ENCODE measurements at regions not wholly inside any gene's neighbourhood (a gene's known extent, or its start where the extent isn't known, plus 50 kb on each side); places are given as distances from the start of the nearest gene placed in this dataset.

GRCh38 chr15:38069511-38070011 lies 135.1 kb downstream of the TMCO5A start:
- Histone ChIP-seq H3K36me3 (ENCODE audit: control insufficient read depth, insufficient read depth, low read length) (no peaks in the 10 kb centered on the region), H3K9me3 (ENCODE audit: control insufficient read depth, low read length) (no peaks in the 10 kb centered on the region), H3K4me3 (ENCODE audit: low read length) (no peak overlapping the region), H3K27me3 (ENCODE audit: control insufficient read depth, insufficient read depth, low read length) (no peaks in the 10 kb centered on the region), H3K9ac (ENCODE audit: low read length) (peak overlapping the region; percentile 22), H3K4me1 (ENCODE audit: control insufficient read depth, insufficient read depth, low read length) (peaks cover 60% of the 10 kb centered on the region)

GRCh38 chr15:38070778-38071177 lies 136.3 kb downstream of the TMCO5A start:
- peaks cover 60% of the 10 kb centered on the region for H3K4me1 ChIP-seq (ENCODE audit: control insufficient read depth, insufficient read depth, low read length)
- no peak overlapping the region for H3K9ac ChIP-seq (ENCODE audit: low read length)
- H3K27me3 ChIP-seq (ENCODE audit: control insufficient read depth, insufficient read depth, low read length) = no peaks in the 10 kb centered on the region
- H3K9me3 ChIP-seq (ENCODE audit: control insufficient read depth, low read length) = no peaks in the 10 kb centered on the region
- H3K36me3 ChIP-seq (ENCODE audit: control insufficient read depth, insufficient read depth, low read length) = no peaks in the 10 kb centered on the region
- H3K4me3 ChIP-seq (ENCODE audit: low read length) = no peak overlapping the region

GRCh38 chr15:38071211-38071972 lies 137.0 kb downstream of the TMCO5A start:
- H3K27me3 ChIP-seq (ENCODE audit: control insufficient read depth, insufficient read depth, low read length) = no peaks in the 10 kb centered on the region
- no peaks in the 10 kb centered on the region for H3K9me3 ChIP-seq (ENCODE audit: control insufficient read depth, low read length)
- peak overlapping the region; percentile 84 for H3K9ac ChIP-seq (ENCODE audit: low read length)
- H3K4me3 ChIP-seq (ENCODE audit: low read length) = no peak overlapping the region
- H3K36me3 ChIP-seq (ENCODE audit: control insufficient read depth, insufficient read depth, low read length) = no peaks in the 10 kb centered on the region
- peaks cover 60% of the 10 kb centered on the region for H3K4me1 ChIP-seq (ENCODE audit: control insufficient read depth, insufficient read depth, low read length)

- Histone ChIP-seq H3K27me3 (ENCODE audit: control insufficient read depth, insufficient read depth, low read length) (no peaks in the 10 kb centered on the region), H3K4me1 (ENCODE audit: control insufficient read depth, insufficient read depth, low read length) (peaks cover 60% of the 10 kb centered on the region), H3K36me3 (ENCODE audit: control insufficient read depth, insufficient read depth, low read length) (no peaks in the 10 kb centered on the region), H3K9ac (ENCODE audit: low read length) (peak overlapping the region; percentile 84), H3K9me3 (ENCODE audit: control insufficient read depth, low read length) (no peaks in the 10 kb centered on the region), H3K4me3 (ENCODE audit: low read length) (no peak overlapping the region)
Measured at GRCh38 chr15:38072007-38072347, 137.5 kb downstream of the TMCO5A start.

- H3K9ac ChIP-seq (ENCODE audit: low read length) = peak overlapping the region; percentile 84
- no peaks in the 10 kb centered on the region for H3K36me3 ChIP-seq (ENCODE audit: control insufficient read depth, insufficient read depth, low read length)
- H3K9me3 ChIP-seq (ENCODE audit: control insufficient read depth, low read length) = no peaks in the 10 kb centered on the region
- peaks cover 60% of the 10 kb centered on the region for H3K4me1 ChIP-seq (ENCODE audit: control insufficient read depth, insufficient read depth, low read length)
- peak overlapping the region; percentile 47 for H3K4me3 ChIP-seq (ENCODE audit: low read length)
- H3K27me3 ChIP-seq (ENCODE audit: control insufficient read depth, insufficient read depth, low read length) = no peaks in the 10 kb centered on the region
Measured at GRCh38 chr15:38072348-38073177, 138.1 kb downstream of the TMCO5A start.

GRCh38 chr15:38073178-38073946 lies 138.9 kb downstream of the TMCO5A start:
- H3K27me3 ChIP-seq (ENCODE audit: control insufficient read depth, insufficient read depth, low read length) = no peaks in the 10 kb centered on the region
- peak overlapping the region; percentile 84 for H3K9ac ChIP-seq (ENCODE audit: low read length)
- H3K9me3 ChIP-seq (ENCODE audit: control insufficient read depth, low read length) = no peaks in the 10 kb centered on the region
- H3K4me1 ChIP-seq (ENCODE audit: control insufficient read depth, insufficient read depth, low read length) = peaks cover 56% of the 10 kb centered on the region
- H3K4me3 ChIP-seq (ENCODE audit: low read length) = peak overlapping the region; percentile 47
- H3K36me3 ChIP-seq (ENCODE audit: control insufficient read depth, insufficient read depth, low read length) = no peaks in the 10 kb centered on the region

GRCh38 chr15:38074029-38074428 lies 139.6 kb downstream of the TMCO5A start:
- Histone ChIP-seq H3K9ac (ENCODE audit: low read length) (peak overlapping the region; percentile 84), H3K4me1 (ENCODE audit: control insufficient read depth, insufficient read depth, low read length) (peaks cover 49% of the 10 kb centered on the region), H3K9me3 (ENCODE audit: control insufficient read depth, low read length) (no peaks in the 10 kb centered on the region), H3K4me3 (ENCODE audit: low read length) (no peak overlapping the region), H3K36me3 (ENCODE audit: control insufficient read depth, insufficient read depth, low read length) (no peaks in the 10 kb centered on the region), H3K27me3 (ENCODE audit: control insufficient read depth, insufficient read depth, low read length) (no peaks in the 10 kb centered on the region)

- Histone ChIP-seq H3K9ac (ENCODE audit: low read length) (no peak overlapping the region), H3K4me1 (ENCODE audit: control insufficient read depth, insufficient read depth, low read length) (peaks cover 36% of the 10 kb centered on the region), H3K9me3 (ENCODE audit: control insufficient read depth, low read length) (no peaks in the 10 kb centered on the region), H3K4me3 (ENCODE audit: low read length) (no peak overlapping the region), H3K27me3 (ENCODE audit: control insufficient read depth, insufficient read depth, low read length) (no peaks in the 10 kb centered on the region), H3K36me3 (ENCODE audit: control insufficient read depth, insufficient read depth, low read length) (no peaks in the 10 kb centered on the region)
Measured at GRCh38 chr15:38075466-38075865, 141.0 kb downstream of the TMCO5A start.

GRCh38 chr15:38076786-38077185 lies 142.3 kb downstream of the TMCO5A start:
- no peaks in the 10 kb centered on the region for H3K9me3 ChIP-seq (ENCODE audit: control insufficient read depth, low read length)
- H3K4me3 ChIP-seq (ENCODE audit: low read length) = no peak overlapping the region
- H3K36me3 ChIP-seq (ENCODE audit: control insufficient read depth, insufficient read depth, low read length) = no peaks in the 10 kb centered on the region
- H3K27me3 ChIP-seq (ENCODE audit: control insufficient read depth, insufficient read depth, low read length) = no peaks in the 10 kb centered on the region
- H3K4me1 ChIP-seq (ENCODE audit: control insufficient read depth, insufficient read depth, low read length) = peaks cover 23% of the 10 kb centered on the region
- H3K9ac ChIP-seq (ENCODE audit: low read length) = no peak overlapping the region

- H3K36me3 ChIP-seq (ENCODE audit: control insufficient read depth, insufficient read depth, low read length) = no peaks in the 10 kb centered on the region
Measured at GRCh38 chr15:38079236-38079635, 144.8 kb downstream of the TMCO5A start.

GRCh38 chr15:38080651-38081275 lies 146.3 kb downstream of the TMCO5A start:
- peaks cover 8% of the 10 kb centered on the region for H3K4me1 ChIP-seq (ENCODE audit: control insufficient read depth, insufficient read depth, low read length)
- no peak overlapping the region for H3K9ac ChIP-seq (ENCODE audit: low read length)
- no peaks in the 10 kb centered on the region for H3K27me3 ChIP-seq (ENCODE audit: control insufficient read depth, insufficient read depth, low read length)
- H3K9me3 ChIP-seq (ENCODE audit: control insufficient read depth, low read length) = no peaks in the 10 kb centered on the region
- H3K4me3 ChIP-seq (ENCODE audit: low read length) = no peak overlapping the region
- H3K36me3 ChIP-seq (ENCODE audit: control insufficient read depth, insufficient read depth, low read length) = no peaks in the 10 kb centered on the region

More at GRCh38 chr15:38079236-38079635, 144.8 kb downstream of the TMCO5A start:
- Histone ChIP-seq H3K27me3 (ENCODE audit: control insufficient read depth, insufficient read depth, low read length) (no peaks in the 10 kb centered on the region), H3K9ac (ENCODE audit: low read length) (no peak overlapping the region), H3K4me1 (ENCODE audit: control insufficient read depth, insufficient read depth, low read length) (peaks cover 2% of the 10 kb centered on the region), H3K9me3 (ENCODE audit: control insufficient read depth, low read length) (no peaks in the 10 kb centered on the region), H3K4me3 (ENCODE audit: low read length) (no peak overlapping the region)

All from mucosa of stomach (tissue), 1 donor.